ENCODE measurements at regions not wholly inside any gene's neighbourhood (a gene's known extent, or its start where the extent isn't known, plus 50 kb on each side); places are given as distances from the start of the nearest gene placed in this dataset.

DNA sequence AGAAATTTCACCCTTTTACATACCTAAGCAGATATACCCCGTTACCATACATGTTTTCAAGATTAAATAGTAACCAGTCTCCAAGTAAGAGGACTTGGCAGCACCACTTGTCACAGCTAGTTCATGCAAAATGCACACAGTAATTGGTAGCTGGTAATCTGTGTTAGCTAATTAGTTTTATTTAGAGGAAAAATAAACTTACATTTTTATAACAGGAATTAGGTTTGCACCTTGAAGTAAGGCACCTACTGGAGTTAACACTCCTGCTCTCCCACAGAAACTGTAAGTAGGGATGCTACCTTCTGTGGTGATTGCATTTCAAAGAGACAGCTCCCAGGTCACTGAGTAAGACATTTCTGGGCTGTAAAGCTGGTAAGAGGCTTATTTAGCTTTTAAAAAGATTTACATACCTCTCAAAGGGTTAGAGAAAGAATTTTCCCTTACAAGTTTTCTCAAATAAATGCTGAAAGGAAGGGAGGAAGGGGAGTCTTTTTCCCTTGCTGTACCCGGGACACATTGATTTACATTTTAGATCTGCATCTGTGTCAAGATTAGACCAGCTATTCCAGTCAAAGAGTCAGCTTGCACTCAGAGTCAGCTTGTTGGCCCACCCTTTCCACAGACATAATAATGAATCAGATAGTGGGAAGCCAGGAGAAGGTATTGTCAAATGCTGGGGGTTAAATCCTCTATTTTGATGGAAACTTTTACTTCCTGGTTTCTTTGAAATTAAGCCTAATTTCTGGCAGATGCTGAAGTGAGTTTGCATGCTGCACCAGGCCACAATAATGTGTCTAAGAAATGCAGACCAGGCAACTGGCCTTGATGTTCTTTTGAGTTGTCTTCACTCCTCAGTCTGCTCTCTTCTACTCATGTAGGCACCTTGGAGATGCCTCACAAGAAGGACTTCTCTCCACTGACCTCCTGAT, 77.6 kb upstream of the CHD2 start:
- TF ChIP-seq, protein P1, sequence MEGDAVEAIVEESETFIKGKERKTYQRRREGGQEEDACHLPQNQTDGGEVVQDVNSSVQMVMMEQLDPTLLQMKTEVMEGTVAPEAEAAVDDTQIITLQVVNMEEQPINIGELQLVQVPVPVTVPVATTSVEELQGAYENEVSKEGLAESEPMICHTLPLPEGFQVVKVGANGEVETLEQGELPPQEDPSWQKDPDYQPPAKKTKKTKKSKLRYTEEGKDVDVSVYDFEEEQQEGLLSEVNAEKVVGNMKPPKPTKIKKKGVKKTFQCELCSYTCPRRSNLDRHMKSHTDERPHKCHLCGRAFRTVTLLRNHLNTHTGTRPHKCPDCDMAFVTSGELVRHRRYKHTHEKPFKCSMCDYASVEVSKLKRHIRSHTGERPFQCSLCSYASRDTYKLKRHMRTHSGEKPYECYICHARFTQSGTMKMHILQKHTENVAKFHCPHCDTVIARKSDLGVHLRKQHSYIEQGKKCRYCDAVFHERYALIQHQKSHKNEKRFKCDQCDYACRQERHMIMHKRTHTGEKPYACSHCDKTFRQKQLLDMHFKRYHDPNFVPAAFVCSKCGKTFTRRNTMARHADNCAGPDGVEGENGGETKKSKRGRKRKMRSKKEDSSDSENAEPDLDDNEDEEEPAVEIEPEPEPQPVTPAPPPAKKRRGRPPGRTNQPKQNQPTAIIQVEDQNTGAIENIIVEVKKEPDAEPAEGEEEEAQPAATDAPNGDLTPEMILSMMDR (IDR thresholded peaks at IDR 0.05) = no peak
- TF ChIP-seq POLR2A (IDR thresholded peaks at IDR 0.05) (no peak), EP300 (IDR thresholded peaks at IDR 0.05) (no peak)
